ENCODE measurements at regions not wholly inside any gene's neighbourhood (a gene's known extent, or its start where the extent isn't known, plus 50 kb on each side); places are given as distances from the start of the nearest gene placed in this dataset.

- no peaks in the 10 kb centered on the region for H3K4me1 ChIP-seq (replicated peaks)
- no peaks in the 10 kb centered on the region for H3K9me3 ChIP-seq
- no peak overlapping the region for H3K4me3 ChIP-seq
- H3K27me3 ChIP-seq (replicated peaks; ENCODE audit: insufficient read depth), result peaks cover 2% of the 10 kb centered on the region
- no peak overlapping the region for H3K27ac ChIP-seq
- TF ChIP-seq CTCF (IDR thresholded peaks at IDR 0.05), result no peak
- no peak for TF ChIP-seq POLR2AphosphoS5 (IDR thresholded peaks at IDR 0.05)
- no peak for TF ChIP-seq POLR2A (IDR thresholded peaks at IDR 0.05)
- WGBS, result 89% methylated on average over 9 of the region's 9 CpGs
- no peaks in the 10 kb centered on the region for H3K36me3 ChIP-seq
- intact Hi-C loops (cut with DNase I), result no loop called here
- DNase-seq (ENCODE audit: low spot score), result no peak
Observed at GRCh38 chr5:2417301-2417700, 334.2 kb downstream of the IRX2 start.

- no peaks in the 10 kb centered on the region for H3K36me3 ChIP-seq
- H3K4me1 ChIP-seq (replicated peaks), result no peaks in the 10 kb centered on the region
- DNase-seq (ENCODE audit: low spot score), result no peak
- no peak overlapping the region for H3K4me3 ChIP-seq
- no peaks in the 10 kb centered on the region for H3K9me3 ChIP-seq
- H3K27ac ChIP-seq, result no peak overlapping the region
- no peak for TF ChIP-seq CTCF (IDR thresholded peaks at IDR 0.05)
- TF ChIP-seq POLR2AphosphoS5 (IDR thresholded peaks at IDR 0.05), result no peak
- no peak for TF ChIP-seq POLR2A (IDR thresholded peaks at IDR 0.05)
- 48% methylated on average over 19 of the region's 23 CpGs for WGBS
- intact Hi-C loops (cut with DNase I), result no loop called here
- no peaks in the 10 kb centered on the region for H3K27me3 ChIP-seq (replicated peaks; ENCODE audit: insufficient read depth)
Observed at GRCh38 chr5:2415678-2416077, 335.8 kb downstream of the IRX2 start.

- intact Hi-C loops (cut with DNase I), result no loop called here
- H3K27ac ChIP-seq, result no peak overlapping the region
- TF ChIP-seq CTCF (IDR thresholded peaks at IDR 0.05) (no peak), POLR2A (IDR thresholded peaks at IDR 0.05) (no peak)
- H3K27me3 ChIP-seq (replicated peaks; ENCODE audit: insufficient read depth), result no peaks in the 10 kb centered on the region
- H3K4me1 ChIP-seq (replicated peaks), result no peaks in the 10 kb centered on the region
- no peaks in the 10 kb centered on the region for H3K36me3 ChIP-seq
- H3K9me3 ChIP-seq, result no peaks in the 10 kb centered on the region
- H3K4me3 ChIP-seq, result no peak overlapping the region
- 61% methylated on average over 4 of the region's 6 CpGs for WGBS
- DNase-seq (ENCODE audit: low spot score), result no peak
Observed at GRCh38 chr5:2410451-2410850, 341.0 kb downstream of the IRX2 start.

GRCh38 chr5:2403296-2403695, 348.2 kb downstream of the IRX2 start:
- no peaks in the 10 kb centered on the region for H3K36me3 ChIP-seq
- no peak overlapping the region for H3K4me3 ChIP-seq
- no peak for DNase-seq (ENCODE audit: low spot score)
- no peaks in the 10 kb centered on the region for H3K27me3 ChIP-seq (replicated peaks; ENCODE audit: insufficient read depth)
- H3K9me3 ChIP-seq, result no peaks in the 10 kb centered on the region
- H3K4me1 ChIP-seq (replicated peaks), result no peaks in the 10 kb centered on the region
- intact Hi-C loops (cut with DNase I), result no loop called here
- no peak overlapping the region for H3K27ac ChIP-seq
- WGBS, result 44% methylated on average over 1 of the region's 1 CpG
- TF ChIP-seq POLR2A (IDR thresholded peaks at IDR 0.05), result no peak
- TF ChIP-seq POLR2AphosphoS5 (IDR thresholded peaks at IDR 0.05), result no peak
- TF ChIP-seq CTCF (IDR thresholded peaks at IDR 0.05), result no peak

- H3K9me3 ChIP-seq, result no peaks in the 10 kb centered on the region
- H3K36me3 ChIP-seq, result no peaks in the 10 kb centered on the region
- no peak overlapping the region for H3K4me3 ChIP-seq
- H3K4me1 ChIP-seq (replicated peaks), result no peaks in the 10 kb centered on the region
- WGBS, result 61% methylated on average over 7 of the region's 7 CpGs
- no peak for DNase-seq (ENCODE audit: low spot score)
- no peak for TF ChIP-seq POLR2A (IDR thresholded peaks at IDR 0.05)
- TF ChIP-seq POLR2AphosphoS5 (IDR thresholded peaks at IDR 0.05), result no peak
- no peak for TF ChIP-seq CTCF (IDR thresholded peaks at IDR 0.05)
- no peaks in the 10 kb centered on the region for H3K27me3 ChIP-seq (replicated peaks; ENCODE audit: insufficient read depth)
- H3K27ac ChIP-seq, result no peak overlapping the region
- intact Hi-C loops (cut with DNase I), result no loop called here
Observed at GRCh38 chr5:2399804-2400203, 351.7 kb downstream of the IRX2 start.
